MM.1S (cell line): ENCODE measurements at regions not wholly inside any gene's neighbourhood (a gene's known extent, or its start where the extent isn't known, plus 50 kb on each side); places are given as distances from the start of the nearest gene placed in this dataset.

Experiments
- EZH2 ChIP-seq: fragments of 300-600 bp; sonication (generic); optimal IDR thresholded peaks from 2 replicates; pipeline ENCODE3; 2017; ENCODE audit warnings: low read depth, mild to moderate bottlenecking, antibody characterized with exemption, low read length, mixed read lengths
- EZH2phosphoT487 ChIP-seq: fragments of 300-600 bp; sonication (generic); IDR thresholded peaks from 2 replicates; pipeline ENCODE4 v1.6.1; 2018; ENCODE audit warnings: antibody characterized with exemption, low read length
- TF ChIP-seq, protein P1 (sequence below): fragments of 300-600 bp; sonication (generic); IDR thresholded peaks from 2 replicates; pipeline ENCODE4 v1.5.1; 2016; ENCODE audit warnings: antibody characterized with exemption, low read length, mixed read lengths

- TF ChIP-seq, protein P1, sequence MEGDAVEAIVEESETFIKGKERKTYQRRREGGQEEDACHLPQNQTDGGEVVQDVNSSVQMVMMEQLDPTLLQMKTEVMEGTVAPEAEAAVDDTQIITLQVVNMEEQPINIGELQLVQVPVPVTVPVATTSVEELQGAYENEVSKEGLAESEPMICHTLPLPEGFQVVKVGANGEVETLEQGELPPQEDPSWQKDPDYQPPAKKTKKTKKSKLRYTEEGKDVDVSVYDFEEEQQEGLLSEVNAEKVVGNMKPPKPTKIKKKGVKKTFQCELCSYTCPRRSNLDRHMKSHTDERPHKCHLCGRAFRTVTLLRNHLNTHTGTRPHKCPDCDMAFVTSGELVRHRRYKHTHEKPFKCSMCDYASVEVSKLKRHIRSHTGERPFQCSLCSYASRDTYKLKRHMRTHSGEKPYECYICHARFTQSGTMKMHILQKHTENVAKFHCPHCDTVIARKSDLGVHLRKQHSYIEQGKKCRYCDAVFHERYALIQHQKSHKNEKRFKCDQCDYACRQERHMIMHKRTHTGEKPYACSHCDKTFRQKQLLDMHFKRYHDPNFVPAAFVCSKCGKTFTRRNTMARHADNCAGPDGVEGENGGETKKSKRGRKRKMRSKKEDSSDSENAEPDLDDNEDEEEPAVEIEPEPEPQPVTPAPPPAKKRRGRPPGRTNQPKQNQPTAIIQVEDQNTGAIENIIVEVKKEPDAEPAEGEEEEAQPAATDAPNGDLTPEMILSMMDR, result no peak
- no peak for TF ChIP-seq EZH2
- no peak for TF ChIP-seq EZH2phosphoT487
Observed at GRCh38 chr20:54340206-54340605, 132.3 kb downstream of the PFDN4 start.
